Stimulated activated memory B cell treated with anti-CD40 and anti-IgM and Interleukin-4, amounts not matched to agents 10 μg/mL and 1 μg/mL and 100 μg/mL, for 72 hours (primary cell): ENCODE measurements at regions not wholly inside any gene's neighbourhood (a gene's known extent, or its start where the extent isn't known, plus 50 kb on each side); places are given as distances from the start of the nearest gene placed in this dataset.

Experiments
- ATAC-seq: fragments of 150-1000 bp; cut with Tn5 transposase; 2 replicates; pipeline ENCODE4 v1.10.0; 2021
- H3K27ac Mint-ChIP-seq: one replicate; pipeline ENCODE4 v1.8.0; 2022; ENCODE audit warnings: mild to moderate bottlenecking, mixed read lengths
- H3K27me3 Mint-ChIP-seq: one replicate; pipeline ENCODE4 v1.8.0; 2022; ENCODE audit warnings: mixed read lengths
- H3K36me3 Mint-ChIP-seq: one replicate; pipeline ENCODE4 v1.8.0; 2022; ENCODE audit warnings: mixed read lengths
- H3K4me1 Mint-ChIP-seq: one replicate; pipeline ENCODE4 v1.8.0; 2022; ENCODE audit warnings: mixed read lengths
- H3K4me3 Mint-ChIP-seq: one replicate; pipeline ENCODE4 v1.8.0; 2022; ENCODE audit warnings: mild to moderate bottlenecking, moderate library complexity, mixed read lengths
- H3K9me3 Mint-ChIP-seq: one replicate; pipeline ENCODE4 v1.8.0; 2022; ENCODE audit warnings: mixed read lengths

DNA sequence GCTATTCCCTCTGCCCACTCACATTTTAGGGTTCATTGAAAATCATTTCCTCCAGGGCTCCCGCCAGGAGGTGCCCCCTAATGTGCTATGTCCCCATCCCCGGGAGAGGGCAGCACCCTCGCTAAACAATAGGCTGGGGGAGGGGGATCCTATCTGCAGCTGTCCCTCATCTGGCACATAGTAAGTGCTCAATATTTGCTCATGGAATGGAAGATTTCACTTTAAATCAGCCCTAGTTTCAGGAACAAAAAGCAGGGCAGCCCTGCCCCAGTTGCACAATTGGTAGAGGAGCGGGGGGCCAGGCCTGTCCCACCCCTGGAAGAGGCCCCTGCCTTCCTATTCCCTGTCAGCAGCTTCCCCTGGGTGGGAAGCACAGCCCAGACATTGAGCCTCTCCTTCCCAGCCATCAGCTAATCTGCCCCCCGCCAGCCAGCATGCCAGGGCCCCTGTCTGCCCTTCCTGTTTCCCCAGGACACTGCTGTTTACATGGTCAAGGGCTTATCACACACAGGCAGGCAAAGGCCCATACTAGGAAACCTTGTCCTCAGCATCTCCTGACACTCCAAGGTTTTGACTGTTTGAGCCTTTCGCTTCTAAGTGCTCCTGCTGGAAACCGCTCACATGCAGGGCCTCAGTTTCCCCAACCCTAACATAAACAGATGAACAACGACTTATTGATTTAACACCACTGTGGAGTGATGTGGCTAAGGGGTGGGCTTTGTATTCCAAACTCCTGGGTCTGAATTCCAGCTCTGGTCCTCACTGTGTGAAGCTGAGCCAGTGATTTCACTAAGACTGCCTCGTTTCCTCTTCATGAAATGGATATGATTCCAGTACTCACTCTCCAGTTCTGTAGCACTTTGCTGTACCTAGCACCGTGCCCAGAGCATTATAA lies 130.7 kb upstream of the ZMIZ1 start:
- Mint-ChIP-seq H3K27ac (no peak overlapping the region), H3K4me3 (no peak overlapping the region)

DNA sequence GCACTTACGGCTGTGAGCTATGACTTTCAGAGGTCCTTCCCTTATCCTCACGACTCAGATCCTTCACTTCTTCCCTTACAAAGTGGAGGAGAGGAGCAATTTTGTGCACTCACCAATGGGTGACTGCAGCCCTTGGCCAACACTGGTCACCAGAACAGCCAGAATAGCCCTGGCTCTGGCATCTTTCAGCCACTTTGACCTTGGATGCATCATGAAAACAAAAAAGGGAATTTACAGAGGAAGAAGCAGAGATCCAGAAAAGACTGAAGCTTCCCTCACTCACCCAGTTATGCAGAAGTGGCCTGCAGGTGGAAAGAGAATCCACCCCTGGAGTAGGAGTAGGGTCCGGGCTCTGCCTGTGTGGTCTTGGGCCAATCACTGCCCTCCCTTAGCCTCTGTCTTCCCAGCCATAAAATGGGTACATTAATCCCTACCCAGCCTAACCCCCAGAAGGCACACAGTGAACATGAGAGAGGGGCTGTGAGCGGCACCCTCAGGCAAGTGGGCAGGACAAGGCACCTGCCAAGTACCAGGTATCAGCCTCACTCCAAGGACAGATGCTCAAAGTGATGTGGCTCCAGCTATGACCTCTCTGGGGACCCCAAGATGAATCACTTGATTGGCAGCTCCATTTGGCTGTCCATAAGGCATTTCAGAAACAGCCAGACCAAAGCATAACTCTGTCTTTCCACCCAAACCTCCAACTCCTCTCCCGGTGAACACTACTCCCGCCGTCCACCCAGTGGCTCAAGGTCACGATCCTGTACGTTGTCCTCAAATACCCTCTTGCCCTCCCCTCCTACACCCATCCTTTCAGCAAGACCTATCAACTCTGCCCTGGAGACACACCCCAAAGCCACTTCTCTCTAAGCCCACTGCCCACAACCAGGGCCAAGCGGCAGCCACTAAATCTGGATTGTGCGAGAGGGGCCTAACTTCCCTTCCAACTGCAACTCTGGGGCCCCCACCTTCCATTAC lies 129.8 kb upstream of the ZMIZ1 start:
- ATAC-seq = no peak
- Mint-ChIP-seq H3K4me1 (peaks cover 6% of the 10 kb centered on the region), H3K36me3 (no peaks in the 10 kb centered on the region), H3K4me3 (no peak overlapping the region), H3K27me3 (peaks cover 21% of the 10 kb centered on the region), H3K27ac (no peak overlapping the region), H3K9me3 (no peaks in the 10 kb centered on the region)

More for the DNA sequence above, 130.7 kb upstream of the ZMIZ1 start:
- no peak for ATAC-seq
- peaks cover 29% of the 10 kb centered on the region for H3K27me3 Mint-ChIP-seq
- no peaks in the 10 kb centered on the region for H3K9me3 Mint-ChIP-seq
- H3K4me1 Mint-ChIP-seq = peaks cover 6% of the 10 kb centered on the region
- no peaks in the 10 kb centered on the region for H3K36me3 Mint-ChIP-seq

DNA sequence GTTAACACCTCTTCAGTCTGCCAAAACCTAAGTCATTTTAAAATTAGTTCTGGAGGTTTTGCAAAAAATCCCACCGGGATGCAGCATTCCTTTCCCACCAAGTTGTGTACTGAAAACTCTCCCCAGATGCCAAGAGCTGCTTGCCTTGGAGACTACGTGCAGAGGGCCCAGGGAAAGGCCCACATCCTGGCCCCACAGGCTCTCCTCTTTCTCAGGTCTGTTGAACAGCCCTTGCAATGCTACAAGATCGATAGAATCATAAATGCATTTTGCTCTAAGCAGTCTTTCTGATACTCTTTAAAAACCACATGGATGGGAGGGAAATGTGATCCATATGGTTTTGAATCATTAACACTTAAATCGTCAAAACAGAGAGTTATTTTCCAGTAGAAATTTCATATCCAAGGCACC lies 126.7 kb upstream of the ZMIZ1 start:
- Mint-ChIP-seq H3K9me3 (no peaks in the 10 kb centered on the region), H3K4me1 (peaks cover 6% of the 10 kb centered on the region), H3K27me3 (peaks cover 21% of the 10 kb centered on the region), H3K27ac (no peak overlapping the region), H3K36me3 (no peaks in the 10 kb centered on the region), H3K4me3 (no peak overlapping the region)
- no peak for ATAC-seq

DNA sequence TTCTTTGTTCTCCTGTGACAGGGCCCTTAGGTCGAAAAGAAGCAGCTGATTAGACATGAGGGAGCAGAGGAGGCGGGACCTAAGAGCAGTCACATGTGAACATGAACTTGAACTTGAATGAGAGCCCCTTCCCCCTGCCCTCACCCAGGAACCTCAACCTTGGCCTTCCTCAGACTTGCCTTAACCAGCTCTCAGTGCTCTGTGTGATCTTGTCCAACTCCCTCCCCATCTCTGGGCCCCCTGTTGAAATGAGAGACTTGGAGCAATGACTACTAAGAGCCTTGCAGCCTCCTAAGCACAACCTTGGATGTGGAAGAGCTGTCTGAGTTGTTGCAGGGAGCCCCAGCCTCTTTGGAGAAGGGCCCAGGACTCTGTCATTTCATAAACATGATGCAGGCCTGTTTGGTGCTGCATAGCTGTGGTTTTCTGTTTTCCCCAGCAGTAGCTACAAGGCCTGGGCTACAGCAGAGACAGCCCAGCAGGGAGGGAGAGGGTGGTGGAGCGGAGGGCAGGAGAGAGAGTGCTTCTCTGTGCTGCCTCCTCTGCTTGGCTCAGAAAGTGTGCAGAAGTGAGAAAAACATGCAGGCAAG lies 123.9 kb upstream of the ZMIZ1 start:
- no peaks in the 10 kb centered on the region for H3K9me3 Mint-ChIP-seq
- H3K27ac Mint-ChIP-seq = no peak overlapping the region
- H3K4me1 Mint-ChIP-seq = no peaks in the 10 kb centered on the region
- no peak overlapping the region for H3K4me3 Mint-ChIP-seq
- peaks cover 13% of the 10 kb centered on the region for H3K27me3 Mint-ChIP-seq
- ATAC-seq = peak; percentile 4
- no peaks in the 10 kb centered on the region for H3K36me3 Mint-ChIP-seq

DNA sequence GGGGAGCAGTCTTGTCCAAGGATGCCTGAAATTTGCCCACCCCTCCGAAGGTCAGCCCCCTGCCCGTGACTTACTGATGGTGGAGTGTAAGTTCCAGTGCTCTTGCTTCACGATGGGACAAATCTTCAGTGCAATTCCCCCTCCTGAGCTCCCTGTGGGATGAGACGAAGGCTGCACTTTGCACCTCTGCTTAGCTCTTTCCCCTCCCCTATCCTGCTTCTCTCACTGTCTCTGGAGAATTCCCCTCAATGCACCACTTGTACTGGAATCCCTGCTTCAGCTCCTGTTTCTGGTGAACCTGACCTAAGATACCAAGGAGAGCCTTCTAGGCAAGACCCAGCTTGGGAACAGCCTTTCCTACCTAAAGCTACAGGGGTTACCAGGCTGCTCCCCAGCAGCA lies 122.9 kb upstream of the ZMIZ1 start:
- Mint-ChIP-seq H3K4me1 (no peaks in the 10 kb centered on the region), H3K27ac (no peak overlapping the region), H3K36me3 (no peaks in the 10 kb centered on the region), H3K4me3 (no peak overlapping the region), H3K9me3 (no peaks in the 10 kb centered on the region), H3K27me3 (peaks cover 18% of the 10 kb centered on the region)
- no peak for ATAC-seq

GRCh38 chr10:78947226-78947625 lies 121.5 kb upstream of the ZMIZ1 start:
- Mint-ChIP-seq H3K27me3 (peaks cover 25% of the 10 kb centered on the region), H3K4me3 (no peak overlapping the region), H3K4me1 (no peaks in the 10 kb centered on the region), H3K9me3 (no peaks in the 10 kb centered on the region), H3K36me3 (no peaks in the 10 kb centered on the region), H3K27ac (no peak overlapping the region)
- no peak for ATAC-seq

DNA sequence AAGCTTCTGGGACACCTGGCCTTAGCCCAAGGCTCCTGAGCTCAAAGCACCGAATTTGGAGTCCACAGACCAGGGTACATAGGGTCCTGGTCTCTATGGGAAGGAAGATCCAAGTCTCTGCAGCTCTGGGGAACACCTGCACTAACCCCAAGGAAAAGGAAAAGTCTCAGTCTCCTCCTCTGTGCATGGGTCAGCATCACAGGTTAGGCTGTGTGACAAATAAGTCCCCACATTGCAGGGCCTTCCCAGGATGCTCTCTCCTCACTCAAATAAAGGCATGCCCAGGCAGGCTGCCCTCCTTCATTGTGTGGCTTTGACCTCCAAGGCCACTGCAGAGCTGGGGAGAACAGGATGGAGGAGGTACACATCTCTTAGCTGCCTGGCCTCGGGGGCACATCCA lies 121.0 kb upstream of the ZMIZ1 start:
- peak; percentile 10 for ATAC-seq
- Mint-ChIP-seq H3K4me1 (no peaks in the 10 kb centered on the region), H3K27me3 (peaks cover 25% of the 10 kb centered on the region), H3K27ac (no peak overlapping the region), H3K9me3 (no peaks in the 10 kb centered on the region), H3K4me3 (no peak overlapping the region), H3K36me3 (no peaks in the 10 kb centered on the region)

GRCh38 chr10:78948621-78949030 lies 120.1 kb upstream of the ZMIZ1 start:
- ATAC-seq = no peak
- Mint-ChIP-seq H3K4me3 (no peak overlapping the region), H3K36me3 (no peaks in the 10 kb centered on the region), H3K9me3 (no peaks in the 10 kb centered on the region), H3K27me3 (peaks cover 21% of the 10 kb centered on the region), H3K4me1 (peaks cover 7% of the 10 kb centered on the region), H3K27ac (no peak overlapping the region)

- no peak overlapping the region for H3K4me3 Mint-ChIP-seq
- peaks cover 21% of the 10 kb centered on the region for H3K27me3 Mint-ChIP-seq
- no peak for ATAC-seq
- H3K36me3 Mint-ChIP-seq = no peaks in the 10 kb centered on the region
- H3K27ac Mint-ChIP-seq = no peak overlapping the region
- peaks cover 7% of the 10 kb centered on the region for H3K4me1 Mint-ChIP-seq
- H3K9me3 Mint-ChIP-seq = no peaks in the 10 kb centered on the region
Observed at GRCh38 chr10:78950656-78951587, 117.8 kb upstream of the ZMIZ1 start.

DNA sequence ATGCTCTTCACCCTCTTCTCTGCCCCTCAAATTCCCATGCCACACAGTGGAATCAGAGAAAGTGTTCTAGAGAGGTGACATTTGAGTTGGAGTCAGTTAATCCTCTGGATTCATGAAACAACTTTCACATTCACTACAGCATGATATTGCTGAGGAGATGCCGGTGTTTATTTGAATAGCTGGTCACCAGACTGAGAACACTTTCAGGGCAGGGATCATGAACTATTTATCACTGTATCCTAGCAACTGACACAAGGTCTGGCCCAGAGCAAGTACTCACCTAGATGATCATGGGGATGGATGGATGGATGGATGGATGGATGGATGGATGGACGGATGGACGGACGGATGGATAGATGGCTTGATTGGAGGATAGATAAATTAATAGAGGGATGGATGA lies 116.7 kb upstream of the ZMIZ1 start:
- H3K36me3 Mint-ChIP-seq = no peaks in the 10 kb centered on the region
- peaks cover 21% of the 10 kb centered on the region for H3K27me3 Mint-ChIP-seq
- no peaks in the 10 kb centered on the region for H3K9me3 Mint-ChIP-seq
- no peak overlapping the region for H3K4me3 Mint-ChIP-seq
- H3K27ac Mint-ChIP-seq = no peak overlapping the region
- peaks cover 7% of the 10 kb centered on the region for H3K4me1 Mint-ChIP-seq
- no peak for ATAC-seq

GRCh38 chr10:78952686-78953085 lies 116.1 kb upstream of the ZMIZ1 start:
- no peak overlapping the region for H3K4me3 Mint-ChIP-seq
- H3K4me1 Mint-ChIP-seq = peaks cover 7% of the 10 kb centered on the region
- no peak for ATAC-seq
- H3K36me3 Mint-ChIP-seq = no peaks in the 10 kb centered on the region
- no peaks in the 10 kb centered on the region for H3K9me3 Mint-ChIP-seq
- H3K27me3 Mint-ChIP-seq = peaks cover 21% of the 10 kb centered on the region
- H3K27ac Mint-ChIP-seq = no peak overlapping the region

- Mint-ChIP-seq H3K36me3 (no peaks in the 10 kb centered on the region), H3K9me3 (no peaks in the 10 kb centered on the region), H3K27me3 (peaks cover 21% of the 10 kb centered on the region), H3K27ac (no peak overlapping the region), H3K4me3 (no peak overlapping the region), H3K4me1 (peaks cover 7% of the 10 kb centered on the region)
- peak; percentile 22 for ATAC-seq
Observed at GRCh38 chr10:78953113-78953798, 115.5 kb upstream of the ZMIZ1 start.

DNA sequence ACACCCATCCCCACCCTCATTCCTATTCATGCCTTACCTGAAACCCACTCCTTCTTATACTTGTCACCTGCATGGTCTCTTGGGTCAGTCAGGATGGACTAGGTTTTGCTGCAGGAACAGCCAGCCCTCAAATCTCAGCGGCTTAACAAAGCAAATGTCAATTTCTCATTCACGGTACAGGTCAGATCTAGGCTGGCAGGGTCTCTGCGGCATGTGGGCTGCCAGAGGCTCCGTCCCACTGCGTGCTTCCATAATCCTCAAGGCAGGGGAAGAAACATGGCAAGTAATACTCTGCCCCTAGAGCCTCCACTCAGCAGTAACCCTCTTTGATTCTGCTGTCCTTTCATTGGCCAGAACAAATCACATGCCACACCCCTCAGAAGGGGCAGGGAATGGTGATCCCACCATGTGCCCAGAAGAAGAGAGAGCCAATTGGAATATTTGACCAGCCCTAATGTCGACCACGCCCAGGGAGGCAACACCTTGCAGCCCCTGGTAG lies 114.9 kb upstream of the ZMIZ1 start:
- no peaks in the 10 kb centered on the region for H3K9me3 Mint-ChIP-seq
- peaks cover 21% of the 10 kb centered on the region for H3K27me3 Mint-ChIP-seq
- no peak for ATAC-seq
- H3K4me3 Mint-ChIP-seq = no peak overlapping the region
- H3K36me3 Mint-ChIP-seq = no peaks in the 10 kb centered on the region
- H3K4me1 Mint-ChIP-seq = peaks cover 7% of the 10 kb centered on the region
- no peak overlapping the region for H3K27ac Mint-ChIP-seq

GRCh38 chr10:78954689-78955088 lies 114.1 kb upstream of the ZMIZ1 start:
- H3K9me3 Mint-ChIP-seq = no peaks in the 10 kb centered on the region
- H3K27ac Mint-ChIP-seq = no peak overlapping the region
- peaks cover 7% of the 10 kb centered on the region for H3K4me1 Mint-ChIP-seq
- H3K4me3 Mint-ChIP-seq = no peak overlapping the region
- H3K36me3 Mint-ChIP-seq = no peaks in the 10 kb centered on the region
- H3K27me3 Mint-ChIP-seq = peaks cover 18% of the 10 kb centered on the region
- no peak for ATAC-seq
